WERI-Rb-1 (cell line): ENCODE measurements at regions not wholly inside any gene's neighbourhood (a gene's known extent, or its start where the extent isn't known, plus 50 kb on each side); places are given as distances from the start of the nearest gene placed in this dataset.

Experiments used
- DNase-seq: peaks from one replicate; pipeline ENCODE4 v3.0.0-alpha.2; 2020
- H3K27ac ChIP-seq: fragments of 250-450 bp; sonication (Bioruptor Pico); 2 replicates; pipeline ENCODE4 v1.5.1; 2020; ENCODE audit warnings: mild to moderate bottlenecking, moderate library complexity
- H3K27me3 ChIP-seq: fragments of 250-450 bp; sonication (Bioruptor Pico); 2 replicates; pipeline ENCODE4 v1.5.1; 2021; ENCODE audit warnings: mild to moderate bottlenecking, low read depth, moderate library complexity; ENCODE audit not compliant: insufficient read depth, severe bottlenecking
- H3K36me3 ChIP-seq: fragments of 250-450 bp; sonication (Bioruptor Pico); 2 replicates; pipeline ENCODE4 v1.5.1; 2020; ENCODE audit warnings: mild to moderate bottlenecking, moderate library complexity
- H3K4me3 ChIP-seq: 2 replicates; pipeline ENCODE4 v1.5.1; 2011; ENCODE audit warnings: low read depth, mild to moderate bottlenecking, control low read depth, low read length
- H3K9me3 ChIP-seq: fragments of 250-450 bp; sonication (Bioruptor Pico); 2 replicates; pipeline ENCODE4 v1.5.1; 2021; ENCODE audit warnings: mild to moderate bottlenecking, moderate library complexity; ENCODE audit not compliant: severe bottlenecking
- TF ChIP-seq, protein P1 (sequence below): IDR thresholded peaks from 2 replicates; pipeline ENCODE4 v1.5.1; 2011; ENCODE audit warnings: low read depth, mild to moderate bottlenecking, control low read depth, inconsistent platforms, low read length

DNA sequence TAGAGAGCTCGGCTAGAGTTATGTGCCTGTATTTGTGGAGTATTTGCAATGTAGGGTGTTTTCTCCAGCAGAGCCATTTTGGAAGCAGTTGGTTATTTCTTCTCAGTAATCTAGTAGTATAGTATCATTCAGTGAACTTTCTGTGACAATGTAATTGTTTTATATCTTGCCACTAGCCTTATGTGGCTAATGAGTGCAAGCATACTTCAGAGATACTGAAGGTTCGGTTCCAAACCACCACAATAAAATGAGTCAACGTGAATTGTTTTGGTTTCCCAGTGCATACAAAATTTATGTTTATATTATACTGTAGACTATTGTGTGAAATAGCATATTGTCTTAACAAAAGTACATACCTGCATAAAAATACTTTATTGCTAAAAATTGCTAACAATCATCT, 286.9 kb upstream of the TBL1XR1 start:
- Histone ChIP-seq H3K9me3 (peaks cover 2% of the 10 kb centered on the region), H3K4me3 (no peak overlapping the region), H3K27me3 (no peaks in the 10 kb centered on the region), H3K36me3 (no peaks in the 10 kb centered on the region), H3K27ac (no peak overlapping the region)
- TF ChIP-seq, protein P1, sequence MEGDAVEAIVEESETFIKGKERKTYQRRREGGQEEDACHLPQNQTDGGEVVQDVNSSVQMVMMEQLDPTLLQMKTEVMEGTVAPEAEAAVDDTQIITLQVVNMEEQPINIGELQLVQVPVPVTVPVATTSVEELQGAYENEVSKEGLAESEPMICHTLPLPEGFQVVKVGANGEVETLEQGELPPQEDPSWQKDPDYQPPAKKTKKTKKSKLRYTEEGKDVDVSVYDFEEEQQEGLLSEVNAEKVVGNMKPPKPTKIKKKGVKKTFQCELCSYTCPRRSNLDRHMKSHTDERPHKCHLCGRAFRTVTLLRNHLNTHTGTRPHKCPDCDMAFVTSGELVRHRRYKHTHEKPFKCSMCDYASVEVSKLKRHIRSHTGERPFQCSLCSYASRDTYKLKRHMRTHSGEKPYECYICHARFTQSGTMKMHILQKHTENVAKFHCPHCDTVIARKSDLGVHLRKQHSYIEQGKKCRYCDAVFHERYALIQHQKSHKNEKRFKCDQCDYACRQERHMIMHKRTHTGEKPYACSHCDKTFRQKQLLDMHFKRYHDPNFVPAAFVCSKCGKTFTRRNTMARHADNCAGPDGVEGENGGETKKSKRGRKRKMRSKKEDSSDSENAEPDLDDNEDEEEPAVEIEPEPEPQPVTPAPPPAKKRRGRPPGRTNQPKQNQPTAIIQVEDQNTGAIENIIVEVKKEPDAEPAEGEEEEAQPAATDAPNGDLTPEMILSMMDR: no peak
- DNase-seq: no peak

DNA sequence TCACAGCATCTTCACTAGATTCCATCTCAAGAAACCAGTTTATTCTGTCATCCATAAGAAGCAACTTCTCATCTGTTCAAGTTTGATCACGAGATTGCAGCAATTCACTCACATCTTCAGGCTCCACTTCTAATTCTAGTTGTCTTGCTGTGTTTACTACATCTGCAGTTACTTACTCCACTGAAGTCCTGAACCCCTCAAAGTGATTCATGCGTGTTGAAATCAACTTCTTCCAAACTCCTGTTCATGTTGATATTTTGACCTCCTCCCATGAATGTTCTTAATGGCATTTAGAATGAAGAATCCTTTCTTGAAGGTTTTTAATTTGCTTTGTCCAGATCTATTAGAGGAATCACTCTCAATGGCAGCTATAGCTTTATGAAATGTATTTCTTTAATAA, 287.6 kb upstream of the TBL1XR1 start:
- TF ChIP-seq, protein P1: no peak
- H3K9me3 ChIP-seq: peaks cover 2% of the 10 kb centered on the region
- H3K4me3 ChIP-seq: no peak overlapping the region
- DNase-seq: no peak
- no peaks in the 10 kb centered on the region for H3K36me3 ChIP-seq
- H3K27me3 ChIP-seq: no peaks in the 10 kb centered on the region
- no peak overlapping the region for H3K27ac ChIP-seq

DNA sequence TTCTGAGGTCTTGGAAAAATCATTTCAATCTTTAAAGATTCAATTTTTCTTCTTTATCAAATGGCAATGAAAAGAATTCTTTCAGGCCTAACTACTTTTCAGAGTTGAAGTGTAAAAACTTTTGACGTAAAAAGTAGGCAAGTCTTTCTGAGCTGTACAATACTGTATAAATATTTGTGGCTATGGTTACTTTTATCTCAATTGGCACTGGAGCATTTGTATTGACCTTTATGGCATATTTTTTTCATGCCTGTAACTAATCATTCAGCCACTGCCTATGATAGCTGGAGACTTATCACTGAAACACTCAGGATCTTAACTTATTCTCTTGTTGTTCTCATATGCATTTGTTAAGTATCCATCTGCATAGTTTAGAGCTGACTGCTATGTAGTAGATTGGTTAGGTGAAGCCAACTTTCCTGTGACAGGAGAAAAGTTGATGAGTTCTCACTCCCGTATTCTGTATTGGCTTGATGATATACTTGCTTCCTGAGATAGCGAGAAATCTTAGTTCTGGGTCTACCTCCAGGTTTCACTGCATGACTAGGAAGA, 290.4 kb upstream of the TBL1XR1 start:
- no peak overlapping the region for H3K27ac ChIP-seq
- peaks cover 2% of the 10 kb centered on the region for H3K9me3 ChIP-seq
- TF ChIP-seq, protein P1: no peak
- DNase-seq: no peak
- no peak overlapping the region for H3K4me3 ChIP-seq
- no peaks in the 10 kb centered on the region for H3K27me3 ChIP-seq
- H3K36me3 ChIP-seq: no peaks in the 10 kb centered on the region

DNA sequence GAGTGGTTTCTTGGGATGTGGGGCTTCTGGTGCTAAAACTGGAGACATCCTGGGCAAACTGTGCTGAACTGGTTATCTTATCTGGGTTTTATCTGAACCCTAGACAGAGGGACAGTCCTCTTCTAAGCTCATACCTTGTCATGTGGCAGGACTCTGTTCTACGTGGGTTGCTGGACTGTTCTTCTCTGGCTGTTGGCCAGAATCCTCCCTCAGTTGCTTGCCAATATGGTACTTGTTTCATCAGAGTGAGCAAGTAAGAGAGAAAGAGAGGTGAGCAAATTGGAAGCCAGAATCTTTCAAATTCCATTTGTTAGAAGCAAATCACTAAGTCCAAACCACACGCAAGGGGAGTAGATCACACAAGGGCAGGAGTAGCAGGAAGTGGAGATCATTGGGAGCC, 291.5 kb upstream of the TBL1XR1 start:
- TF ChIP-seq, protein P1: no peak
- no peaks in the 10 kb centered on the region for H3K36me3 ChIP-seq
- no peaks in the 10 kb centered on the region for H3K27me3 ChIP-seq
- no peak overlapping the region for H3K4me3 ChIP-seq
- DNase-seq: no peak
- peaks cover 2% of the 10 kb centered on the region for H3K9me3 ChIP-seq
- H3K27ac ChIP-seq: no peak overlapping the region

DNA sequence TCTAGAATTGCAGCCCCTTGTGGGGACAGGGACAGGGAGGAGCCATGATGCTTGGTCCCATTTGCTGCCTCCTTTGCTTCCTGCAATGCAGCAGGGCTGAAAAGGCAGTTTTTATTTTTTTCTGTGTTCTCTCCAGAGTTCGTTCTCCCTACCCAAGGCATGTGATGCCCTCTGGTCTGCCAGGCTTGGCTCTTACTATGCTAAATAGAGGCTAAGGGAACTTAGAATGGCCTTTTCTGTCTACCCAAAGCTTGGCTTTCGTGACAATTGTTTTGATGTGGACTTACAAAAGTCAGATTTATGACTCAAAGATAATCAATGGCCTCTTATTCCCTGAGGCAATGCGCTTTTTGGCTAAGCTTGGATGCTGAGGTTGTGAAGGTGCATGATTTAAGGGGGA, 293.3 kb upstream of the TBL1XR1 start:
- no peaks in the 10 kb centered on the region for H3K36me3 ChIP-seq

More for the DNA sequence above, 293.3 kb upstream of the TBL1XR1 start:
- DNase-seq: no peak
- Histone ChIP-seq H3K9me3 (no peaks in the 10 kb centered on the region), H3K4me3 (no peak overlapping the region), H3K27me3 (no peaks in the 10 kb centered on the region), H3K27ac (no peak overlapping the region)
- TF ChIP-seq, protein P1: no peak
